ENCODE measurements at regions not wholly inside any gene's neighbourhood (a gene's known extent, or its start where the extent isn't known, plus 50 kb on each side); places are given as distances from the start of the nearest gene placed in this dataset.

GRCh38 chr2:220202066-220202465, 574.6 kb downstream of the SLC4A3 start:
- DNase-seq, result no peak

- DNase-seq, result no peak
Observed at GRCh38 chr2:220209093-220209492, 581.7 kb downstream of the SLC4A3 start.

- DNase-seq, result no peak
Observed at GRCh38 chr2:220209751-220210150, 582.3 kb downstream of the SLC4A3 start.

- no peak for DNase-seq
Observed at GRCh38 chr2:220212296-220213080, 585.1 kb downstream of the SLC4A3 start.

- DNase-seq, result no peak
Observed at GRCh38 chr2:220215785-220216184, 588.4 kb downstream of the SLC4A3 start.

GRCh38 chr2:220219371-220219770, 591.9 kb downstream of the SLC4A3 start:
- no peak for DNase-seq

- DNase-seq, result no peak
Observed at GRCh38 chr2:220220009-220220408, 592.6 kb downstream of the SLC4A3 start.

- no peak for DNase-seq
Observed at GRCh38 chr2:220221992-220222391, 594.6 kb downstream of the SLC4A3 start.

GRCh38 chr2:220224691-220225543, 597.5 kb downstream of the SLC4A3 start:
- DNase-seq, result peak in 4 of 58 donors; percentile 0 to 6 (median 4)

- DNase-seq, result no peak
Observed at GRCh38 chr2:220226076-220226475, 598.6 kb downstream of the SLC4A3 start.

- no peak for DNase-seq
Observed at GRCh38 chr2:220226546-220226945, 599.1 kb downstream of the SLC4A3 start.

GRCh38 chr2:220227266-220227920, 600.0 kb downstream of the SLC4A3 start:
- DNase-seq, result no peak

- no peak for DNase-seq
Observed at GRCh38 chr2:220228310-220229006, 601.0 kb downstream of the SLC4A3 start.

- peak in 2 of 58 donors; percentile 1 to 7 for DNase-seq
Observed at GRCh38 chr2:220240641-220241040, 613.2 kb downstream of the SLC4A3 start.

- DNase-seq, result no peak
Observed at GRCh38 chr2:220241423-220241822, 614.0 kb downstream of the SLC4A3 start.

GRCh38 chr2:220243571-220243970, 616.1 kb downstream of the SLC4A3 start:
- DNase-seq, result no peak

- no peak for DNase-seq
Observed at GRCh38 chr2:220246386-220246785, 619.0 kb downstream of the SLC4A3 start.

- DNase-seq, result no peak
Observed at GRCh38 chr2:220247588-220248350, 620.3 kb downstream of the SLC4A3 start.

GRCh38 chr2:220259662-220260061, 632.2 kb downstream of the SLC4A3 start:
- peak in 1 of 58 donors; percentile 0 for DNase-seq

- DNase-seq, result no peak
Observed at GRCh38 chr2:220263300-220263699, 635.9 kb downstream of the SLC4A3 start.
